ENCODE measurements at regions not wholly inside any gene's neighbourhood (a gene's known extent, or its start where the extent isn't known, plus 50 kb on each side); places are given as distances from the start of the nearest gene placed in this dataset.
"Not testable (repeated sequence)": the region's sequence is repeated elsewhere in the genome, so short reads cannot be mapped to it uniquely, and the experiment has no call there.

DNA sequence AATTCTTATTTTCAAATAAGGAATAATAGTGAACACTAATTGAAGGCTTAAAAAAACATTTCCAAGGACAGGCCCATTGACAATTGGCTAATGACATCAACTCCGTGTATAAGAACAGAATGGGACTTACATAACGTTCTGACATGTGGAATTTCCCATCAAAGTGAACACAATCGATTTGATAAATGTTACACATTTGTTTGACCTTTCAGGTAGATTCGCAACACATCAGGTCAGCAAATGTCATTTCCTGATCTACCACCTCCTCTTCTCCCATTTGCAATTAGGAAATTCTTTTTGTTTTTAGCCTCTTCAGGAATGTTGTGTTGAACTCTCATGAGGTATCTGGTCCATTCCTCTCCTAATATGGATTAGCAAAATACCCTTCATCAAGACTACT is 292.9 kb upstream of the SLC14A2 start:
- DNase-seq, result no peak

DNA sequence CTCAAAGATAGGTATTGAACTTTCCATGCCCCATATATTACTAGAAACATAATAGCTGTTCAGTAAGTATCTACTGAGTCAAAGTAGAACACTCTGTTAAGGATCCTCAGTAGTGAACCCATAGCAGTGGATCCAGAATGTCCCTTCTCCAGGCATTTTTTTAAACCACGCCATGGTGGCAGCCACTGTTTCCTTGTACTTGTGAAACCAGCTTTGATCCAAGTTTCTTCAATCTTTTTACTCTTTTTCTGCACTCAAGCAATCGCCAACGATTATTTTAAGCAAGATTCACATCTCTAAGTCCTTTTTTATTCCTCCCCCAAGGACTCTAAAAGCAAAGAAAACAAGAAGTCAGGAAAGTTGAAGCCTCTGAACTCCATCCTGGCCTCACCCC is 291.2 kb upstream of the SLC14A2 start:
- DNase-seq, result no peak

GRCh38 chr18:45324495-45325113 is 290.7 kb upstream of the SLC14A2 start:
- no peak for DNase-seq

- no peak for DNase-seq
Observed at GRCh38 chr18:45325778-45326177, 289.5 kb upstream of the SLC14A2 start.

- no peak for DNase-seq
Observed at GRCh38 chr18:45326505-45326904, 288.8 kb upstream of the SLC14A2 start.

GRCh38 chr18:45328296-45328695 is 287.0 kb upstream of the SLC14A2 start:
- DNase-seq, result no peak

- no peak for DNase-seq
Observed at GRCh38 chr18:45328811-45329210, 286.5 kb upstream of the SLC14A2 start.

DNA sequence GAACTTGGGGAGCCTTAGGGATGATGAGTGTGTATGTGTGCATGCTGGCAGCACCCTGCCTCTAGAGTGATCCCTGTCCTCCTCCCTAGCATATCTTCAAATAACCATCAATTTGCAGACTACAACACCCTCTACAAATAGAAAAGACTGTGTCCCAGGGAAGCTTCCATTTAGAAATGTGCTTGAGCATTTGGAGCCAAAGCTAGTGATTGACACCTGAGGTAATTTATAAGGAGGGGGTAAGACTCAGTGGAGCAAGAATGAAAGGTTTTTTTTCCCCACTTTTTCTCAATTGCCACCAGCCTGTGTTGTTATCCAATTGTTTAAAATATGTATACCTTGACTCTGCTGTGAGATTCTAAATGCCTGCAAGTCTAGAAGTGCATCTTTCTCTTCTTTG is 286.0 kb upstream of the SLC14A2 start:
- DNase-seq, result no peak

GRCh38 chr18:45330170-45330594 is 285.1 kb upstream of the SLC14A2 start:
- DNase-seq, result no peak

DNA sequence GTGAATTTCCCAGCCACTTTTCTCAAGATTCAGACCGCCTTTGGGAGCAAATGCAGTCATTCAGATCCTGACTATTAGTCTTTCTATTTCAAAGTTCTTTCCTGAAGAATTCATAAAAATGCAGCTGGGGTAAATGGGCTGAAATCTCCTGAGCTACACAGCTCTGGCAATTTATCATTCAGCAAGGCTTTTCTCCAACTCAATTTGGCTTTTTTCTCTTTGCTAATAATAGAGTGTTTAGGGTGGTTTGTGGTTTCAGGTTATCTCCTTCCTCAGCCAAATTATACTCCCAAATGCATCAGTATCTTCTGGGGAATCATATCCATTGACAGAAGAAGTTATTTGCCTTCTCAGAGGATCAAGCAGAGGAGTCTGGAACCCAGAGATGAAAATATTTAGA is 282.4 kb upstream of the SLC14A2 start:
- no peak for DNase-seq

GRCh38 chr18:45334191-45334590 is 281.1 kb upstream of the SLC14A2 start:
- DNase-seq, result no peak

- DNase-seq, result no peak
Observed at GRCh38 chr18:45335282-45336043, 279.8 kb upstream of the SLC14A2 start.

- DNase-seq, result no peak
Observed at GRCh38 chr18:45336448-45336847, 278.8 kb upstream of the SLC14A2 start.

- no peak for DNase-seq
Observed at GRCh38 chr18:45337477-45337876, 277.8 kb upstream of the SLC14A2 start.

- no peak for DNase-seq
Observed at GRCh38 chr18:45339810-45340550, 275.3 kb upstream of the SLC14A2 start.

GRCh38 chr18:45340884-45341283 is 274.4 kb upstream of the SLC14A2 start:
- no peak for DNase-seq

DNA sequence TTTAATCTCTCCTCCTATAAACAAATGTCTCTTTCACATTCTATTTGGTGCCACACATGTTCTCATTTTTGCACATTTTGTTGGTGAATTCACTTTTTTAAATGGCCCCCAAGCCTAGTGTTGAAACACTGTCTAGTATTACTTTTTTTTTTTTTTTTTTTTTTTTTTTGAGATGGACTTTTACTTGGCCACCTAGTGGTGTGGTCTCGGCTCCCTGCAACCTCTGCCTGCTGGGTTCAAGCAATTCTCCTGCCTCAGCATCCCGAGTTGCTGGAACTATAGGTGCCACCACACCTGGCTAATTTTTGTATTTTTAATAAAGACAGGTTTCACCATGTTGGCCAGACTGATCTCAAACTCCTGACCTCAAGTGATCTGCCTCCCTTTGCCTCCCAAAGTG is 273.8 kb upstream of the SLC14A2 start:
- DNase-seq, result no peak

- DNase-seq, result no peak
Observed at GRCh38 chr18:45342166-45342565, 273.1 kb upstream of the SLC14A2 start.

- no peak for DNase-seq
Observed at GRCh38 chr18:45342653-45343052, 272.6 kb upstream of the SLC14A2 start.

DNA sequence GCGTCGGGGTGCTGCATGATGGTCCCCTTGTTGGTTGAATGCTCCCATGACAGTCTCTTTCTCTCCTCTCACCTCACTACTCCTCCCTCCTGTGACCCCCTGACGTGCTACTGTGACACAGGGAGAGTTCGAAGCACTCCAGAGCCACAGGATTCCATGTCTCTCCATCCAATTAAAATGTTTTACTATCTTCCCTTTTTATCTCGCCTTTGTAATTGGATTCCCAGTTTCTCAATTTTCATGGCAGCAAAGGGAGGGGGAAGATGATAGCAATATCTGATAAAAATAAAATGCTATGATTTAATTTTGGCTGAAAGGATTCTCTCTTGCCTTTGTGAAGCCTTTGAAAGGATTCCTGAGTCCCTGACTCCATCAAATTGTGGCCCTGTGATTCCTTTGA is 271.9 kb upstream of the SLC14A2 start:
- no peak for DNase-seq

DNA sequence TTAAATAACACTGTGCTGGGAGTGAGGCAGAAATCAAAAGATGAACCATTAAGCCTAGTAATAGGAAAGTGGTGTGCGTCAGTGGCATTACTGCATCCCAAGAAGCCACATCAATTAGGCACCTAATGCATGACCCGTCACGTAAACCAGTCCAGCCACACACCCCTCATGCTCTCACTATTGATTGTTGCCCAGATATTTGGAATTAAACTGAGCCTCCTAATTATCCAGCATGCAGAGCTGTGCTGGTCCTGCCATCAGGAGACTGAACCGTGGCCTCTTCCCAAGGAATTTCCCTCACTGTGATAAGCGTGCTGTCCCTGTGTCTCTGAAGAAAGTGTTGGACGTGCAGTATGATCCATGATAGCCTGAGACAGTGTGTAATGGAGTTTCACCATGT is 270.6 kb upstream of the SLC14A2 start:
- not testable (repeated sequence) for DNase-seq

GRCh38 chr18:45349019-45349418 is 266.3 kb upstream of the SLC14A2 start:
- DNase-seq, result no peak

DNA sequence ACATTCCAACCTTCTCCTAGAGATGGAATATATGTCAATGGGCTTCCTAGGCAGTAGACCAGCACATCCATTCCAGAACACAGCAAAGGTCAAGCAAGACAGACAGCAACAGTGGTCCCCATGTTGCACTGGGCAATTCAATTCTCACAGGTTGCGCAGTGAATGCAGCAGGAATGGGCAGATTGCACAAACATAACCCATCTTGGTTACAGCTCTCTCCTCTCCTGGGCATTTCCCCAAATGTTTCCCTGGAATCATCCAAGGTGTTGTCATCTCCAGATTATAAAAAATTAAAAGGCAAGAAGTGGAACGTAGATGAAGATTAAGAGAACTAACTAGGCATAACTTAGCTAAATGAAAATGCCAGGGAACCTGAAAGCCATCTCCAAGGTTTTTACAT is 265.8 kb upstream of the SLC14A2 start:
- DNase-seq, result no peak

Measured in NCI-H1048 (cell line).